HG03521 (cell line): ENCODE measurements at regions not wholly inside any gene's neighbourhood (a gene's known extent, or its start where the extent isn't known, plus 50 kb on each side); places are given as distances from the start of the nearest gene placed in this dataset.

Experiments
- ATAC-seq: cut with Tn5 transposase; IDR thresholded peaks from one replicate; pipeline ENCODE4 v1.9.1; 2021; ENCODE audit warnings: mild to moderate bottlenecking, moderate library complexity; ENCODE audit not compliant: unreplicated experiment

GRCh38 chr16:79498928-79499327 is 101.6 kb downstream of the MAF start:
- no peak for ATAC-seq

DNA sequence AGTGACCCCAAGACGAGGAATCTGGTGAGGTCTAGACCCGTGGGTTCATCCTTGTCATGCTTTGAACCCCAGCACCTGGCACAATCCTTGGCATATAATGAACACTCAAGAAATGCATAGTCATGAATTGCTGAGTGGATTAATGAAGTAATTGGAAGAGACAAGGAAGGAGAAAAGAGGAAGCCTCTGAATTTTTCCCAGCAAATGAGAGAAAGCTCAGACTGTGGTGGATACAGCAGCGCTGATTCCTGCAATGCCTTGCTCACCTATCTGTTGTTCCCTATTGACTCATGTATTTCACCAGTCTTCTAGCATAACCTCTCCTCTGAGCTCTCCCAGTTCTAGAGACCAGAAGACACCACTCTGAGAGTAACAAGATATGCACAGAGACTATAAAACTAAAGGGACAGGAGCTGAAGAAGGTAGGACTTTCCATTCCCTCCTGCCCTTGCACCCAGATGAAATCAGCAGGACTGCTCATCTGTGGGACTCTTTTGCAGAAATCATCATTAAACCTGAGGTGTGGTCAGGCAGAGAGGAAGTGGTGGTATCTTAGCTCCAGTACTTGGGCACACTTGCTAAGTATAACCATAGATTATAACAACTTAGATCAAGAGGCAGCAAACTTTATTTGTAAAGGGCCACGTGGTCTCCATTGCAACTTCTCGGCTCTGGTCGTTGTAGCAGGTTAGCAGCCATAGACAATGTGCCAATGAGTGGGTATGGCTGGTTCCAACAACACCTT is 102.8 kb downstream of the MAF start:
- ATAC-seq, result no peak

DNA sequence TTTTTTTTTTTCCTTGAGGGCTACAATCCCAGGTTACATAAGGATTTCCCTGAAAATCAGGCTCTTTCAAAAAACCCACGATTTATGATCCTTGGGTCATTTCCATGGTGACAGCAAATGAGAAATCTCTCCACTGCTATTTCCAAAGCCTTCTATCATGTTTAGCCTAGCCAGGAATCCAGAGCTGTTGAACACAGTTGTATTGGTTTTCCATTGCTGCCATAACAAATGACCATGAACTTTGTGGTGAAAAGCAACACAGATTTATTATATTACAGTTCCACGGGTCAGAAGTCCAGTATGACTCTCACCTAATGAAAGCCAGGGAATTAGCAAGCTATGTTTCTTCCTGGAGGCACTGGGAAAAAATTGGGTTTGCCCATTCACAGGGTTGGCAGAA is 106.6 kb downstream of the MAF start:
- no peak for ATAC-seq

DNA sequence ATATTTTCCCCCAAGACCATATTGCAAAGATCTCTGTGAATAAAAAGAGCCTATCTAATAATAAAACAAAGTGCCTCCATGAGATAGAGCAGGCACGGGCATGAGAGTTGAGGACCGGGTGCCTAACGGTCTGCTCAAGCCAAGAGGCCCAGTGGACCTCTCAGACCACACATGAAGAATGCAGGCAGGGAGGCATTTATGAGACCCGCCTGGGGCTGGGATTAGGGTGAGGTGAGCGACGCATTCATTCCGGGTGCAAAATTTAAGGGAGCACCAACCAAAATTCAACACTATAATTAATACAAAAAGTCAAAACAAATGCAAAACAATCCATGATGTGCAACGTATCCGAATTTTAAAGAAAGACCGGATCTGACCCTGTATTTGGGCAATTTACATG is 108.5 kb downstream of the MAF start:
- no peak for ATAC-seq

DNA sequence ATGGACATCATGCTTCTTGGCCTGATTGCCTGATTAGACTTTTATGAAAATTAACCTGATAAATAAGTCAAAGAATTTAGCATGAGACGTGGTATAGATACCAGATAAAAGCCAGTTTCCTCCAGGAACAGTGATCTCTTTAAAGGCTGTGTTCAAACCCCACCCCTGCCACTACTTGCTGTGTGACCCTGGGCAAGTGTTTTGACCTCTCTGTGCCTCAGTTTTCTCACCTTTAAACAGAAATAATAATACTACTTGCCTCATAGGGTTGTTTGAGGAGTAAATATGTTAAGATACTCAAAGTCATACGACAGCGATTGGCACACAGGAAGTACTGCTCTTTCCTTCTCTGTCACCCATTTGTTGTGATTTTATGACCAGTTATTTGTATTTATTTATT is 115.5 kb downstream of the MAF start:
- ATAC-seq, result no peak

- no peak for ATAC-seq
Observed at GRCh38 chr16:79484237-79484636, 116.3 kb downstream of the MAF start.

- ATAC-seq, result no peak
Observed at GRCh38 chr16:79483336-79483735, 117.2 kb downstream of the MAF start.

DNA sequence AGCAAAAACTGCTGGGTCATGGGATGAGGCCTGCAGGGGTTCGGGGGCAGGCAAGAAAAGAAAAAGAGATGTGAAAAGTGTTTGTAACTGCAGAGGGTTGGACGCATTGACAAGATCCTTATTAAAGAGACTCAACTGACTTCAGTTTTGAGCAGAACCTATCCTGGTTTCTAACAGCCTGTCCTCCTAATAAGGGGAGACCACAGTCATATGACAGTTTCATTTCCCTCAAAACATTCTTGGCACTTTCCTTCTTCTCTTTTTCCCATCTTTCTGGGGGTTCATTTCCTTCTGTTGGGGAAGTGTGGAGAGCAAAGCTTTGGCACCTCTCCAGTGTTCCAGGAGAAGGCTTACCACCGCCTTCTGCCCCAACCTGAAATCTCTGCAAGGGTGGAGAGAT is 118.5 kb downstream of the MAF start:
- ATAC-seq, result no peak

- no peak for ATAC-seq
Observed at GRCh38 chr16:79480929-79481328, 119.6 kb downstream of the MAF start.

DNA sequence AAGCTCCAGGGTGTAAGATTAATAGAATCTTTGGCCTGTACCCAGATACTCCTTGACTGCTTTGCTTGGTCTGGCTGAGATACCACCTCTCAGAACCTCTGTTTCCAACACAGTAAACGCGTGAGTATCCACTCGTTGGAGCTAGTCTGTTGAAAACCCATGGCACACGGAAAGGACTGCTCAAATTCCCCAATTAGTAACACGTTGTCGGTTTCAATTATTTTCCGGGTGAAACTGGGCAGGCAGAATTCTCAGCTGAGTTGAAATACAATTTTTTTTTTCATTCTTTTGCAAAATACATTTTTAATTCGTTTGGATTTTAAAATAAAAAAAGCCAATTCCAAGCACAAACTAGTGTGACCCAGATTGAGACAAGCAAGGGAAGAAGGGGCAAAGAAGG is 120.5 kb downstream of the MAF start:
- ATAC-seq, result no peak

GRCh38 chr16:79476580-79476979 is 124.0 kb downstream of the MAF start:
- ATAC-seq, result no peak

- no peak for ATAC-seq
Observed at GRCh38 chr16:79475841-79476240, 124.7 kb downstream of the MAF start.

GRCh38 chr16:79473456-79473855 is 127.1 kb downstream of the MAF start:
- ATAC-seq, result no peak

- ATAC-seq, result no peak
Observed at GRCh38 chr16:79472426-79472825, 128.1 kb downstream of the MAF start.

DNA sequence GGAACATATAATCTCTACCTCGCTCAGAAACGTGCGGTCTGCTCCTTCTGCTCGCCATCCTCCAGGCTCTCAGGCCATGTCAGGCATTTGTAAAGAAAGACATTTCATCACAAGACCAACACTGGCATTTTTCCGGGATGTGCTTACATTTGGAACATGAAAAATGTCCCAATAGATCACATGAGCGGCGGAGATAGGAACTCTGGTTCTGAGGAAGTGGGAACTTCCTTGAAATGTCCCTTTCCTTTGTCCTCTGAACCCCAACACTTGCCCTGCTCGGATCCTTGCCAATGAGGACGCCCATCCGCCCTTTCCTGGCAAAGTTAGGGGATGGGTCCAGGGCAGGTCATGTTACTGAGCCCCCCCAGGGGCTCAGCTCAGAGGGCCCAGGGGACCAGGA is 130.5 kb downstream of the MAF start:
- ATAC-seq, result no peak

DNA sequence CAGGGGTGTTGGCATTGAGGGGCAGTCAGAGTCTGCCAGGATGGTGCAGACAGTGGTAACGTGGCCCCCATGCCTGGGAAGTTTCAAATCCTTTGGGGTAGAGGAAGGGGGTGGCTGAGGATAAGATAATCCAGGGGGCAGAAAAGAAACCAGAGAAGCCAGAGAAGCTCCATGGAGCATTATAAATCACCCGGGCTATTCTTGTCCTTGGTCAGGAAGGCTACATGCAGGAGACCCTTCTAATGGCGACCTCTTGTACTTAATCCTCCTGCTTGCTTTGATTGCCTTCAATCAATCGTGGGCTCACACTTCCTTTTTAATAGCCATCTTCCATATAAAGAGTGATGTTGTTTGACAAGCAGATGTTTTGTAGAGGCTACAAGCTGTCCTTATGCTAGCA is 131.9 kb downstream of the MAF start:
- ATAC-seq, result no peak

DNA sequence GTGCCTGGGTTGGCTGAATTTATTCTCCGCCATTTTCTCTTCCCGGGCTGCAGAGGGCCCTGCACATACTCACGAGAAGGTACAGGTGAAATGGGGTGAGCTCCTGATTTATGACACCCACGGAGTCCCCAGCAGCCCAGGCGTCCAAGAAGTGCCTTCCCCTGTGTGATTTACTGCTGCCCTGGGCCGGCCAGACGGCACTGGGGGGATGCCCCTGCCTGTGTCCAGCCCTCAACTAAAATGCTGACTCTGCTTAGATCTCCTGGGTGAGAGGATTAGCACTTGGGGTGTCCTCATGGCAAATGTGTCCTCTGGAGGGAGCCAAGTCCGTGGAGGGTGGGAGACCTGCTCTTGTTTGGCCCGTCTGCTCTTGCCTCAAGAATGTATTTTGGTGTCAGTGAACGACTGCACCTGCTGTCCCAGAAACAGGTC is 132.4 kb downstream of the MAF start:
- no peak for ATAC-seq

GRCh38 chr16:79466111-79466510 is 134.4 kb downstream of the MAF start:
- no peak for ATAC-seq

DNA sequence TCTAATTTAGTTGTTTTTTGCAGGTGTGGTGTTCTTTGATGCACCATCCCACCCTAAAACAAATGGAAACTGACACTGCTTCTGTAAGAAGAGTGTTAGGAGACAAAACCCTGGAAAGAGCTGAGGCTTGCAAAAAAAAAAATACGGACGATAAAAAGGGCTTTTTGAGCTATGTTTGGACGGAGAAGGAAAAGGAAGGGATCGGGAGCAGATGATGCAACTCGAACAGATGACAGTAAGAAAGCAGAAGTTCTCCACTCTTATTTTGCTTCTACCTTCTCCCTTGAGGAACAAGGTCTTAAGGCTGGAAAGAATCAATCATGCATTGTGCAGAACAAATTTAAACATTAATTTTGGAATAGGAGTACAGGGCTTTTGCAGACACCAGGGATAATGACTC is 136.7 kb downstream of the MAF start:
- ATAC-seq, result no peak

- ATAC-seq, result no peak
Observed at GRCh38 chr16:79456036-79456435, 144.5 kb downstream of the MAF start.

DNA sequence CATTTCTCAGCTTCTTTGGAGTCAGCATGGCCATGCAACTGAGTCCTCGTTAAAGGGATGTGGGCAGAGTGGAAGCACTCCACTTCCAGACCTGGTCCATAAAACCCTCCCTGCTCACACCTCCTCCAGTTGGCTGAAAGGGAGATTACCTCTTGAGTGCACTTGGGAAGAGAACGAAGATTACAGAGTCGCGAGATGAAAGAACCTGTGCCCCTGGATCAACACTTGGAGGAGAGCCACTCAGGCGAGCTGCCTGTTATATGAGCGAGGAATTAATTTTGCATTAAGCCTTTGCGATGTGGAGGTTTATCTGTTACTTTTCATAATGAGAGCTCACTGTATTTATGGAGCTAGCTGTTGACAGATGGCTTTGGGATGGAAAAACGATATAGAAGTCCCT is 147.9 kb downstream of the MAF start:
- no peak for ATAC-seq

DNA sequence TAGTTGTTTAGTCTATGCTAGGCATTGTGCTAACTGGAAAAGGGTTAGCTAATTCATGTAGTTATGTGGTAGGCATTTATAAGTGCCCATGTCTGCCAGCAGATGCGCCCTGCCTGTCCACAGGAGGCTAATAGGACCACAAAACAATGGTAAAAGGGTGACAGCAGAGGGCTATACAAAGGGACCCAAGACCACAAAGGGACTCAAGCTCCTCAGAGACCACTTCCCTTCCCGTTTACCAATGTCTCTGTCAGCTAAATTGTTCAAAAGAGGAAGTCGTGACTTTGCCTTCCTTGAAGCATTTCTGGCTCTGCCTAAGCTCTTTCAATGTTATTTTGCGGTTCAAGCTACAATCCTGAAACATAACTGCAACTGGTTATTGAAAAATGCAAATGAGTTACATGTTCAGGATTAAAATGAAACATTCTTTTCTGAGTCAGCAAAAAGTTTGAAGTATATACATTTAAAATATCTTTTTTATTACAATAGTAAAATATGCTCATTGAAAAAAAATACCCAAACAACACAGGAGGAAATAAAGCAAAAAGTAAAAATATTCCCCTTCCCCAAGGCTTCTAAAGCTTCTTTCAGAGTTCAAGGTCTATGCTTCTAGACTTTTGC is 149.2 kb downstream of the MAF start:
- ATAC-seq, result no peak

GRCh38 chr16:79449900-79450299 is 150.6 kb downstream of the MAF start:
- no peak for ATAC-seq
